SK-N-SH (cell line): ENCODE measurements at regions not wholly inside any gene's neighbourhood (a gene's known extent, or its start where the extent isn't known, plus 50 kb on each side); places are given as distances from the start of the nearest gene placed in this dataset.

Experiments
- CTCF ChIA-PET: fragments of 300-600, 350-600 bp; formaldehyde crosslinking; extraction: SDS; loops from one replicate; lab custom pipeline; 2021; lab: Yijun Ruan, JAX
- POLR2A ChIA-PET: fragments of 350-600 bp; sonication (Branson Sonifier 250); formaldehyde crosslinking; extraction: SDS; loops from one replicate; lab custom pipeline; 2020; ENCODE audit warnings: antibody characterized with exemption, inconsistent platforms; lab: Yijun Ruan, JAX
- DNase-seq: peaks from one replicate; pipeline ENCODE4 v3.0.0; 2012
- H2AFZ ChIP-seq: fragments of 200-600 bp; sonication (generic); 2 replicates; pipeline ENCODE4 v1.8.1; 2016; ENCODE audit warnings: antibody characterized with exemption, mild to moderate bottlenecking, low read depth
- H3F3A ChIP-seq: fragments of 200-600 bp; sonication (generic); replicated peaks from 2 replicates; pipeline ENCODE3; 2016; ENCODE audit warnings: antibody characterized with exemption, mild to moderate bottlenecking; ENCODE audit not compliant: insufficient read depth
- H3K27ac ChIP-seq, 2 experiments: fragments of 200-500 bp in 1 of 2; fragments of 200-600 bp in 1 of 2; sonication (Bioruptor generic) in 1 of 2; sonication (generic), shearing (Covaris generic) in 1 of 2; 2 replicates each; pipeline versions ENCODE4 v1.5.1 to v1.6.1; 2014 to 2016; ENCODE audit warnings: low read depth in 2 of 2, inconsistent platforms in 1 of 2, low read length in 1 of 2, mild to moderate bottlenecking in 1 of 2, mixed read lengths in 1 of 2
- H3K27me3 ChIP-seq: fragments of 200-600 bp; sonication (generic), shearing (Covaris generic); 2 replicates; pipeline ENCODE4 v1.6.1; 2016; ENCODE audit warnings: mixed run types; ENCODE audit not compliant: insufficient read depth
- H3K36me3 ChIP-seq, 2 experiments: fragments of 200-500 bp in 1 of 2; fragments of 200-600 bp in 1 of 2; sonication (Bioruptor generic) in 1 of 2; sonication (generic) in 1 of 2; replicated peaks in 1 of 2; 2 replicates each; pipeline versions ENCODE3 to v1.5.1; 2014 to 2016; ENCODE audit warnings: low read length in 1 of 2, mild to moderate bottlenecking in 1 of 2; ENCODE audit not compliant: insufficient read depth in 2 of 2, control insufficient read depth in 1 of 2
- H3K4me1 ChIP-seq, 2 experiments: fragments of 200-500 bp in 1 of 2; fragments of 200-600 bp in 1 of 2; sonication (Bioruptor generic) in 1 of 2; sonication (generic), shearing (Covaris generic) in 1 of 2; 2 replicates each; pipeline versions ENCODE4 v1.5.1 to v1.6.1; 2014 to 2016; ENCODE audit warnings: low read depth in 1 of 2, low read length in 1 of 2, mixed run types in 1 of 2; ENCODE audit not compliant: insufficient read depth in 2 of 2, control insufficient read depth in 1 of 2
- H3K4me2 ChIP-seq: fragments of 200-600 bp; sonication (generic), shearing (Covaris generic); 2 replicates; pipeline ENCODE4 v1.6.1; 2017; ENCODE audit warnings: mixed run types
- H3K4me3 ChIP-seq, 2 experiments: fragments of 200-500 bp in 1 of 2; fragments of 200-600 bp in 1 of 2; sonication (Bioruptor generic) in 1 of 2; sonication (generic), shearing (Covaris generic) in 1 of 2; 2 replicates each; pipeline versions ENCODE4 v1.5.1 to v1.8.1; 2014 to 2016; ENCODE audit warnings: low read depth in 2 of 2, inconsistent platforms in 1 of 2, low read length in 1 of 2, mild to moderate bottlenecking in 1 of 2, mixed read lengths in 1 of 2, moderate library complexity in 1 of 2
- H3K79me2 ChIP-seq: fragments of 200-600 bp; sonication (generic); 2 replicates; pipeline ENCODE4 v1.8.1; 2017; ENCODE audit warnings: mild to moderate bottlenecking; ENCODE audit not compliant: insufficient read depth
- H3K9ac ChIP-seq: fragments of 200-600 bp; sonication (generic); 2 replicates; pipeline ENCODE4 v1.6.1; 2017; ENCODE audit warnings: mixed run types
- H3K9me2 ChIP-seq: fragments of 200-600 bp; sonication (generic); 2 replicates; pipeline ENCODE4 v1.6.1; 2017; ENCODE audit warnings: mixed run types
- H3K9me3 ChIP-seq: fragments of 200-600 bp; sonication (generic); 2 replicates; pipeline ENCODE4 v1.6.1; 2017; ENCODE audit warnings: mixed run types, mild to moderate bottlenecking, moderate library complexity
- H4K20me1 ChIP-seq: fragments of 200-600 bp; sonication (generic); 2 replicates; pipeline ENCODE4 v1.6.1; 2017; ENCODE audit warnings: mild to moderate bottlenecking, mixed run types; ENCODE audit not compliant: insufficient read depth
- CTCF ChIP-seq: fragments of 200-600 bp; sonication (generic); IDR thresholded peaks from 2 replicates; pipeline ENCODE4 v1.6.1; 2017; ENCODE audit warnings: antibody characterized with exemption, mild to moderate bottlenecking, moderate library complexity
- EZH2phosphoT487 ChIP-seq: fragments of 200-600 bp; sonication (generic); IDR thresholded peaks from 2 replicates; pipeline ENCODE4 v1.6.1; 2017; ENCODE audit warnings: low read depth, mixed run types, mild to moderate bottlenecking, antibody characterized with exemption, moderate library complexity, borderline replicate concordance
- FOSL2 ChIP-seq: IDR thresholded peaks from 2 replicates; pipeline ENCODE4 v1.4.0; 2012; ENCODE audit warnings: low read depth, mild to moderate bottlenecking, moderate library complexity, borderline replicate concordance
- FOXJ3 ChIP-seq: sonication (generic); formaldehyde crosslinking; IDR thresholded peaks from 2 replicates; pipeline ENCODE4 v1.5.1; 2020; ENCODE audit warnings: mild to moderate bottlenecking, missing genetic modification reagents
- FOXM1 ChIP-seq: IDR thresholded peaks from 2 replicates; pipeline ENCODE4 v1.4.0; 2012; ENCODE audit warnings: low read depth, mild to moderate bottlenecking
- IRF3 ChIP-seq: fragments of 150-350 bp; IDR thresholded peaks from 2 replicates; pipeline ENCODE4 v1.6.1; 2016; ENCODE audit warnings: mild to moderate bottlenecking, low read depth, low read length
- MXI1 ChIP-seq: IDR thresholded peaks from 2 replicates; pipeline ENCODE4 v1.6.1; 2012; ENCODE audit warnings: mild to moderate bottlenecking, low read depth, low read length, improper control_type of control experiment
- NRF1 ChIP-seq: IDR thresholded peaks from 2 replicates; pipeline ENCODE4 v1.6.1; 2012; ENCODE audit warnings: low read depth, mild to moderate bottlenecking, low read length
- POLR2AphosphoS5 ChIP-seq: IDR thresholded peaks from 2 replicates; pipeline ENCODE4 v1.6.1; 2012; ENCODE audit warnings: low read depth, low read length
- RAD21 ChIP-seq: IDR thresholded peaks from 2 replicates; pipeline ENCODE4 v1.6.1; 2012; ENCODE audit warnings: mild to moderate bottlenecking, low read length
- RCOR1 ChIP-seq: fragments of 150-350 bp; IDR thresholded peaks from 2 replicates; pipeline ENCODE4 v1.6.1; 2017; ENCODE audit warnings: antibody characterized with exemption, low read length
- RFX5 ChIP-seq: IDR thresholded peaks from 2 replicates; pipeline ENCODE4 v1.6.1; 2012; ENCODE audit warnings: mild to moderate bottlenecking, improper control_type of control experiment, low read length
- SIN3A ChIP-seq: IDR thresholded peaks from 2 replicates; pipeline ENCODE4 v1.6.1; 2012; ENCODE audit warnings: low read depth, mild to moderate bottlenecking, low read length, moderate library complexity, borderline replicate concordance
- TCF12 ChIP-seq: IDR thresholded peaks from 2 replicates; pipeline ENCODE4 v1.4.0; 2012
- TEAD4 ChIP-seq: IDR thresholded peaks from 2 replicates; pipeline ENCODE4 v1.4.0; 2012; ENCODE audit warnings: mild to moderate bottlenecking, borderline replicate concordance; ENCODE audit not compliant: insufficient read depth
- USF2 ChIP-seq: fragments of 150-350 bp; IDR thresholded peaks from 2 replicates; pipeline ENCODE4 v1.6.1; 2017; ENCODE audit warnings: antibody characterized with exemption, low read length, low read depth, borderline replicate concordance
- WGBS: methylation state at CpG from one replicate; pipeline ENCODE4 v1.1.6; 2017; ENCODE audit warnings: low lambda C conversion rate; 5-methylcytosine and 5-hydroxymethylcytosine counted together
- TF ChIP-seq, protein P1 (sequence below): IDR thresholded peaks from 2 replicates; pipeline ENCODE4 v1.6.1; 2012; ENCODE audit warnings: mild to moderate bottlenecking, low read depth, low read length, moderate library complexity

DNA sequence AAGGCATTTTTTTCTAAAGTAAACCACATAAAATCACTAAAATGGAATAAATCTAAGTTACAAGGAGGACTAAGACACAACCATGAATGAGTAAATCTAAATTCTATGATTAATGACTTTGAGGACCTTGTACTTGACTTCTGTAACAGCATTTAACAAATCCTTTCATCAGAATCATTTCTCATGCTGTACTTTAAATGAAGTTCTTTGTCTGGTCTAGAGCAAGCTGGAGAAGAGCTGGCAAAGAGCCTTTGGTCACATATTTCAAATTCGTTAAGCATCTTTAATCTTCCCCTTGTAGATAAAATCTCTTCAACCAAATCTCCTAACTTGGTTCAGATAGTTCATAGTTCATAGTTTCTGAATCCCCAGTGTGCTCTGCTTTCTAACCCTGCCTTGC is 405.4 kb downstream of the PTPRC start:
- H4K20me1 ChIP-seq = no peaks in the 10 kb centered on the region
- H3K27ac ChIP-seq = no peak overlapping the region
- no peaks in the 10 kb centered on the region for H3K9me2 ChIP-seq
- WGBS = 81% methylated on average over 1 of the region's 1 CpG
- POLR2A ChIA-PET = no interaction called here
- H3K9ac ChIP-seq = no peak overlapping the region
- H3K27me3 ChIP-seq = no peaks in the 10 kb centered on the region
- TF ChIP-seq TCF12 = no peak
- no peak for TF ChIP-seq RFX5
- TF ChIP-seq FOXJ3 (CRISPR knock-in tag) = no peak
- TF ChIP-seq IRF3 = no peak
- TF ChIP-seq, protein P1, sequence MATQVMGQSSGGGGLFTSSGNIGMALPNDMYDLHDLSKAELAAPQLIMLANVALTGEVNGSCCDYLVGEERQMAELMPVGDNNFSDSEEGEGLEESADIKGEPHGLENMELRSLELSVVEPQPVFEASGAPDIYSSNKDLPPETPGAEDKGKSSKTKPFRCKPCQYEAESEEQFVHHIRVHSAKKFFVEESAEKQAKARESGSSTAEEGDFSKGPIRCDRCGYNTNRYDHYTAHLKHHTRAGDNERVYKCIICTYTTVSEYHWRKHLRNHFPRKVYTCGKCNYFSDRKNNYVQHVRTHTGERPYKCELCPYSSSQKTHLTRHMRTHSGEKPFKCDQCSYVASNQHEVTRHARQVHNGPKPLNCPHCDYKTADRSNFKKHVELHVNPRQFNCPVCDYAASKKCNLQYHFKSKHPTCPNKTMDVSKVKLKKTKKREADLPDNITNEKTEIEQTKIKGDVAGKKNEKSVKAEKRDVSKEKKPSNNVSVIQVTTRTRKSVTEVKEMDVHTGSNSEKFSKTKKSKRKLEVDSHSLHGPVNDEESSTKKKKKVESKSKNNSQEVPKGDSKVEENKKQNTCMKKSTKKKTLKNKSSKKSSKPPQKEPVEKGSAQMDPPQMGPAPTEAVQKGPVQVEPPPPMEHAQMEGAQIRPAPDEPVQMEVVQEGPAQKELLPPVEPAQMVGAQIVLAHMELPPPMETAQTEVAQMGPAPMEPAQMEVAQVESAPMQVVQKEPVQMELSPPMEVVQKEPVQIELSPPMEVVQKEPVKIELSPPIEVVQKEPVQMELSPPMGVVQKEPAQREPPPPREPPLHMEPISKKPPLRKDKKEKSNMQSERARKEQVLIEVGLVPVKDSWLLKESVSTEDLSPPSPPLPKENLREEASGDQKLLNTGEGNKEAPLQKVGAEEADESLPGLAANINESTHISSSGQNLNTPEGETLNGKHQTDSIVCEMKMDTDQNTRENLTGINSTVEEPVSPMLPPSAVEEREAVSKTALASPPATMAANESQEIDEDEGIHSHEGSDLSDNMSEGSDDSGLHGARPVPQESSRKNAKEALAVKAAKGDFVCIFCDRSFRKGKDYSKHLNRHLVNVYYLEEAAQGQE = no peak
- no peak for TF ChIP-seq SIN3A
- TF ChIP-seq TEAD4 = no peak
- TF ChIP-seq MXI1 = no peak
- no peak for TF ChIP-seq EZH2phosphoT487
- TF ChIP-seq, all 33 proteins: peak for 0
- no peaks in the 10 kb centered on the region for H3K36me3 ChIP-seq
- H3K4me1 ChIP-seq = no peaks in the 10 kb centered on the region; a peak in 1 of 4 replicates
- H3K4me3 ChIP-seq = no peak overlapping the region
- H3K9me3 ChIP-seq = no peaks in the 10 kb centered on the region
- H3K79me2 ChIP-seq = no peaks in the 10 kb centered on the region
- CTCF ChIA-PET = no interaction called here
- H3K4me2 ChIP-seq = no peak overlapping the region
- H2AFZ ChIP-seq = no peak overlapping the region
- no peaks in the 10 kb centered on the region for H3F3A ChIP-seq
- DNase-seq = no peak

DNA sequence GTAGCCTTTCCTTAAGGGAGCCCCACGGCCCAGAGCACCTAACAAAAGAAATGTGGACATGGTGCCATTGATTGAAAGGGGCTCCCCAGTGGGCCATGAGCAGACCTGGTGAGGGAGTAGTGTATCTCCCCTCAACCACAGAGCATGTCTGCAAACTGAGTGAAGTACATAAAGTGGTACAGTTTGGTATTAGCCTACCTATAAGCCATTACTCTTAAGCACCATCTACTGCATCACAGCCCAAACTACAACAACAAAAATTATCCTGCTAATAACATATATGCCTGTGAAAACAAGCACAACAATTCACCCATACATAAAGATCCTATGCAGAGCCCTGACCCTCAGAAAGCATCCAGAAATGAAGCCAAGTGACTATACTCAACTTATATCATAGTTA is 407.8 kb downstream of the PTPRC start:
- H3K4me3 ChIP-seq = no peak overlapping the region
- no peak for DNase-seq
- H3K79me2 ChIP-seq = no peaks in the 10 kb centered on the region
- TF ChIP-seq RCOR1 (no peak), SIN3A (no peak), FOXM1 (no peak), POLR2AphosphoS5 (no peak), RAD21 (no peak), NRF1 (no peak), CTCF (no peak), USF2 (no peak), IRF3 (no peak), FOSL2 (no peak), TEAD4 (no peak)
- H3K9ac ChIP-seq = no peak overlapping the region
- no peaks in the 10 kb centered on the region for H3K9me3 ChIP-seq
- no peaks in the 10 kb centered on the region for H3K27me3 ChIP-seq
- no peaks in the 10 kb centered on the region for H3F3A ChIP-seq
- H3K4me1 ChIP-seq = no peaks in the 10 kb centered on the region; a peak in 1 of 4 replicates
- ChIA-PET CTCF (no interaction called here), POLR2A (no interaction called here)
- no peaks in the 10 kb centered on the region for H4K20me1 ChIP-seq
- WGBS = 17% methylated on average over 1 of the region's 1 CpG
- H3K9me2 ChIP-seq = no peaks in the 10 kb centered on the region
- no peak overlapping the region for H2AFZ ChIP-seq
- no peaks in the 10 kb centered on the region for H3K36me3 ChIP-seq
- no peak overlapping the region for H3K4me2 ChIP-seq
- no peak overlapping the region for H3K27ac ChIP-seq
